Prostate gland (tissue), 2 donors: ENCODE measurements at regions not wholly inside any gene's neighbourhood (a gene's known extent, or its start where the extent isn't known, plus 50 kb on each side); places are given as distances from the start of the nearest gene placed in this dataset.

Source experiments
- CTCF ChIP-seq, 4 experiments: fragments of 200-600 bp in 2 of 4; fragments of 450-650 bp in 2 of 4; sonication (generic) in 2 of 4; IDR thresholded peaks; 1 replicate in 3 of 4; 2 replicates in 1 of 4; pipeline ENCODE4 v1.5.1; 2016 to 2019; ENCODE audit warnings: antibody characterized with exemption in 4 of 4, mild to moderate bottlenecking in 2 of 4, moderate library complexity in 2 of 4
- POLR2A ChIP-seq: fragments of 450-650 bp; IDR thresholded peaks from one replicate; pipeline ENCODE4 v1.6.1; 2016; ENCODE audit warnings: antibody characterized with exemption, mild to moderate bottlenecking
- POLR2AphosphoS5 ChIP-seq: sonication (generic); formaldehyde crosslinking; IDR thresholded peaks from one replicate; pipeline ENCODE4 v1.6.1; 2017; ENCODE audit warnings: antibody characterized with exemption

GRCh38 chr1:187971851-187972250 lies 1143.1 kb downstream of the PLA2G4A start:
- TF ChIP-seq POLR2A (no peak), CTCF (IDR thresholded peaks at IDR 0.05) (no peak), POLR2AphosphoS5 (peak; percentile 30)
